GM23248 (cell line): ENCODE measurements at regions not wholly inside any gene's neighbourhood (a gene's known extent, or its start where the extent isn't known, plus 50 kb on each side); places are given as distances from the start of the nearest gene placed in this dataset.

Experiments
- EZH2 ChIP-seq: fragments of 200-600 bp; sonication (generic); IDR thresholded peaks from 2 replicates; pipeline ENCODE4 v1.6.1; 2018; ENCODE audit warnings: antibody characterized with exemption, mild to moderate bottlenecking; ENCODE audit not compliant: insufficient read depth, poor library complexity, severe bottlenecking
- EZH2phosphoT487 ChIP-seq: fragments of 200-600 bp; sonication (generic); IDR thresholded peaks from 2 replicates; pipeline ENCODE4 v1.6.1; 2018; ENCODE audit warnings: antibody characterized with exemption, moderate library complexity, mild to moderate bottlenecking, low read depth; ENCODE audit not compliant: insufficient read depth

- TF ChIP-seq EZH2 (no peak), EZH2phosphoT487 (no peak)
Measured at GRCh38 chr3:174403831-174404230, 455.3 kb upstream of the NAALADL2 start.
